Inflammatory macrophage treated with lipopolysaccharide for 1 hour (primary cell): ENCODE measurements at regions not wholly inside any gene's neighbourhood (a gene's known extent, or its start where the extent isn't known, plus 50 kb on each side); places are given as distances from the start of the nearest gene placed in this dataset.
A peak's percentile ranks its signal among the peaks of the same experiment; 100 is the strongest.

Experiments
- DNase-seq, 2 donors: peaks; one replicate each; pipeline ENCODE4 v3.0.0-alpha.2; 2020 to 2022

DNA sequence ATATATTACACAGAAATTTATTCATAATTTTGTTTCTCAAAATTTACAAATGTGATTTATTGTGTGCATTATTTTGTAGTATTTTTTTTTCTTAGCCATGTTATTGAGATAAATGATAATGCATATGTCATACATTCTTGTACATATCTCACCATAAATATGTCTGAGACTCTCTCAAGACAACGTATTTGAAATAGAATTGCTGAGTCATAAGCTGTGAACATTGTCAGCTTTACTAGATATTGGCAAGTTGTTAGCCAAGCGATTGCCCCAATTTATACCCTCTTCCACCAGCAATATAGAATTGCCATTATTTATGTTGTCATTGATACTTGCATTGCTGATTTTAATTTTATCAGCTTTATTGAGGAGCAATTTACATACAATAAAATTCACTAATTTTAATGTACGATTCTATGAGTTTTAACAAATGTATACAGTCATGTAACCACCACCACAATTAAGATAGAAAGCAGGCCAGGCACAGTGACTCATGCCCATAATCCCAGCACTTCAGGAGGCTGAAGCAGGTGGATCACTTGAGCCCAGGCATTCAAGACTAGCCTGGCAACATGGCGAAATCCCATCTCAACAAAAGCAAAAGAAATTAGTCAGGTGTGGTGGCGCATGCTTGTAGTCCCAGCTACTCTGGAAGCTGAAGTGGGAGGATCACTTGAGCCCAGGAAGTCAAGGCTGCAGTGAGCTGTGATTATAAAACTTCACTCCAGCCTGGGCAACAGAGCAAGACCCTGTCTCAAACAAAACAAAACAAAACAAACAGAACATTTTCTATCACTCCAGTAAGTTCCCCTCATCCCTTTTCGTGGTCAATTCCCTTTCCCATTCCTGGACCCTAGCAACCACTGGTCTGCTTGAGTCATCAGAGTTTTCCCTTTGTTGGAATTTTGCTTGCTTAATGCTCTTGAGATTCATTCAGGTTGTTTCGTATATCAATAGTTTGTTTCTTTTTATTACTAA, 373.1 kb downstream of the MFSD1 start:
- no peak for DNase-seq

DNA sequence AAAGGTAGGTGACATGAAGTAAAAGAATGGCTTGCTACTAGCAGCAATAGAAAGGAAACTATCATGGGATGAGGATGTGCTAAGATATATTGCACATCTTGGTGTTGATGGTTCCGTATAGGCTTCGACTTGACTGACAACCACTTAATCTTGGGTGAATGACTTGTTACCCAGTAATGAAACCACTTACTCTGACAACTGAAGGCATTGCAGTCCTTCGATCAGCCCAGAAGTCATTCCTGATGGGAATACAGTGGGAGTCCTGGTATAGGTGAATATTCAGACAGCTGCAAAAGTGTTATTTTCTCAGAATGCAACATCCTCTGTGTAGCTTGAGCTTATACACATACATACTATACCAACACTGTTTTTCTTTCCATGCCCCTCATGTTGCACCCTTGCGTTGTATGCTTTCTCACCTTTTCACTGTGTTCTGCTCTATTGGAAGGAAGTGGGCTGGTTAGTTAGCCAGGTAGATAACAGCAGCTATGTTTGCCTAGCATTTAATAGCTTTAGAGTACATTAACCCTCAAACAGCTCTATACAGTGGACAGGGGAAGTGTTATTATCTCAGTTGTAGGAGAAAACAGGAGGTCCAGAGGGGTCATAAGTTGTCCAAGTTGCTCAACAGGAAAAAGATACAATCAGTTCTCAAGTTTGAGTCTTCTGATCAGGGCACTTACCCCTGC, 376.5 kb downstream of the MFSD1 start:
- no peak for DNase-seq

DNA sequence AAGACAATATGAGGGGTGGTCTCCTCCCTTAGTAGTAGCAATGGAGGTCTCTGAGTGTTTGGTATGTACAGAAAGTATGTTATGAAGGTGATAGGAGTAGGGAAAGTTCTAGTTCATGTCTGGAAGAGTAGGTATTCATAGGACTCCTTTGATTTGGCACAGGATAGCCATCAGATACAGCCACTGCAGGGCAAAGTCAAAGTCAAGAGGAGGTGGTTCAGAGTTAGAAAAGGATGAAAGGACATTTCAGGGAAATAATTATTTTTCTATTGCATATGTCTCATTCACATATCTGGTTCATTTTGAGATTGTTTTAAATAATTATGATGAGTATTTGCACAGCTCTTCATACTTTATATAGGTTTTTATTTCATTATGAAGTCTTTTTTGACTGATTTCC, 381.1 kb downstream of the MFSD1 start:
- no peak for DNase-seq

DNA sequence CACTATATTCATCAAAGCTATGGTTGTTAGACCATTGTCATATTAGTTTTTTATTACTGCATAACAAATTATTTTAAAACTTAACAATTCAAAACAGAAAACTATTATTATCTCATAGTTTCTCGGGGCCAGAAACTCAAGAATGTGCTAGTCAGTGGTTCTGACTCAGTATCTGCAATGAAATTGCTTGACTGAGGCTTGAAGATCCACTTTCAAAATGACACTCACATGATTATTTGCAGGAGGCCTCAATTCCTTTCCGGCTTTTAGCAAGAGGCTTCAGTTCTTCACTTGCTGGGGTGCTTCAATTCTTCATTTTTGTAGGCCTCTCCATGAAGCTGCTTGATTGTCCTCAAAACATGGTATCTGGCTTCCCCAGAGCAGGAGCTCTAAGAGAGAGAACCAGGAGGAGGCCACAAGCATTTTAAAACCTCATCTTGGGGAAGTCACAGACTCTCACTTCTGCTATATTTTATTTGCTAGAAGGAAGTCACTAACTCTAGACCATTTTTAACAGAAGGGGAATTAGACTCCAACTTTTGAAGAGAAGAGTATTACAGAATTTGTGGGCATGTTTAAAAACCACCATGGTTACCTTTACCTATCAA, 383.7 kb downstream of the MFSD1 start:
- DNase-seq, result peak; percentile 12 to 25

DNA sequence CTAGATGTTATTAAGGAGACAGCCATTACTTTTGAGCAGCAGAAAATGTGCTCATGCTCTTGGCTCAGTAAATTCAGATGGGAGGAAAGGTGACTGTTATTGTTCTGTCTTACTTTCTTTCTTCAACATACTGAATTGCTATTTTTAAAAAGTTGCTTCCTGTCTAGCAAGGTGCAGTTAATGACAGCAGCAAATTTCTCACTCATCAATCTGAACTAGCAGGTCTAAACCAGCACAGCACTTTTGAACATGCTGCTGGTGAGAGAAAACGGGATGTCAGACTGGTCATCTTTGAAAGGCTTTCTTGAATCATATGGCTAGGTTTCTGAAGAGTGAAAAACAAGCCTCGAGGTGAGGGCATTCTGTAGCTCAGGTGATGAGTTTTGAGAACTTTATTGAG, 384.7 kb downstream of the MFSD1 start:
- DNase-seq, result no peak

DNA sequence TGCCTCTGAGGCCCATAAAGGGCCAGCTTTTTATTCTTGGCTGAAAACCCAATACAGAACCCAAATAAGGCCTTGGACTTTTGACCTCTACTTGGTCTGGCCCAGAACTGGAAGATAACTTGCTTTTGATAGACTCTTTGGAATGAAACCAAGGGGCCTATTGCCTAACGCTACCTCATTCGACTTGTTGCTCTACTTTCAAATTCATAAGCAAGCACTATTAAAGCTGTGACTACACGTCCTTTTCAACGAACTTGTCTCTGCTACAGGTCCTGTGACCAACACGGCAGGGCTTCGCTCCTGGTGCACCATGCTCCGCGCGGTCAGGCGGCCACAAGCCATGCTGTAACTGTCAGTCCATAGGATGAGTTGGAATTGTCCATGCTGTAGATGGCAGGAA, 385.4 kb downstream of the MFSD1 start:
- no peak for DNase-seq

DNA sequence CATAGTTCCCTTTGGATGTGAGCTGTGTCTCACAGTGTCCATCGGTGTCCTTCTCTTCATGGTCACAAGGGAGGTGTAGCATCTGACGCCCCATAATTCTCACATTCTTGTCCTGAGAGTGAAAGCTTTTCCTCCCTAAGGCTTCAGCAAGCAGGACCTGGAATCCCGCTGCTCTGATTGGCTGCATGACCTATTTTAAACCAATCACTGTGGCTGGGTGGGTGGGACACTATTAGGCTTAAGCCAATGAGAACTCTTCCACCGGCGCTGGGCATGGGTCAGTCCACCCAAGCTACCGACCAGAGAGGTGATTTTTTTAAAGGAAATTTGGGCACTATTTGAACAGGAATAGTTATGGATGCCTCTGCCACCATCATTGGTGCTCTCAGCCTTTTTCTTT, 385.9 kb downstream of the MFSD1 start:
- no peak for DNase-seq

DNA sequence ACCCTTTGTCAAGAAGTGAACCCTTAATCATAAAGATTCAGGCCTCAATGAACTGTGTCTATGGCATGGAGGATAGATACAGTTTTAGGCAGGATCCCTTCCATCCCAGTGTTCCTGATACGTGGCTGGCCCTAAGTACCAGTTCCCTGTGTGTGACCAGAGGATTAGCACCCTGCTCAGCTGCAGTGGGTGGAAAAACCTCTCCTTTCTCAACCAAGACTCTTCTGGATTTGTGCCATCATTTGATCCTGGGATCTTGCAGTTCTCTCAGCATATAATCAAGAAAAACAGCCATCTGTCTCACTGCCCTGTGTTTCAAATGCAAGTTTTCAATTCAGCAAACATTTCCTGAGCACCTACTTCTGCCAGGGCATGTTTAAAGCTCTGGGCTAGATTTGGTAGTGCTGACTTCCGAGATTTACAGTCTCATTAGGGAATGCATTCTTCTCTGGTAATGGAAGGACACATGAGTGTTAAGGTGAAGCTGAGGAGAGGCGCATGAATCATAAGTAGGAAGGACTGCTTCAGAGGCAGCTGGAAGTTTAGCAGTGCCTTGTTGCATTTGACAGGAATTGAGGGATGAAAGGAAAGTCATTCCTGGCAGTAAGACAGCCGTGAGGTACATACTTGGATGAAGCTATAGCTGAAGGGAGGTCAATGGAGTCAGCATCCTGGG, 388.3 kb downstream of the MFSD1 start:
- no peak for DNase-seq

DNA sequence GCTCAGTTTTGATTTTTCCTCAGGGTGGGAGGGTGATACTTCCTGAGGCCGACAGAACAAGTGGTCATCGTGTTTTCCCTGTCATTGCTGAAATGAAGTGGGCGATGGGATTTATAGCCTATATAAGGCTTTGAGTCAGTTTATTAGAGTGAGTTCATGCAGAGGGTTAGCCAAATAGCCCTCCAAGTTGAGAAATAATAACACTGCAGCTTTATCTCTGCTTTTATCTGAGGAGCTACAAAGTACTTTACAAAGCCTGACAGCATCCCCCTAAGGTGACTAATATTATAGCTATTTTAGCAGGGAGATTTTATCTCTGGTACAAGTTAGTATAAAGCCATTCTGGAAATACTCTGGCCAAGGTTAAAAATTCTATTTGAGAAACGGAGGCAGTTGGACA, 389.6 kb downstream of the MFSD1 start:
- DNase-seq, result no peak

DNA sequence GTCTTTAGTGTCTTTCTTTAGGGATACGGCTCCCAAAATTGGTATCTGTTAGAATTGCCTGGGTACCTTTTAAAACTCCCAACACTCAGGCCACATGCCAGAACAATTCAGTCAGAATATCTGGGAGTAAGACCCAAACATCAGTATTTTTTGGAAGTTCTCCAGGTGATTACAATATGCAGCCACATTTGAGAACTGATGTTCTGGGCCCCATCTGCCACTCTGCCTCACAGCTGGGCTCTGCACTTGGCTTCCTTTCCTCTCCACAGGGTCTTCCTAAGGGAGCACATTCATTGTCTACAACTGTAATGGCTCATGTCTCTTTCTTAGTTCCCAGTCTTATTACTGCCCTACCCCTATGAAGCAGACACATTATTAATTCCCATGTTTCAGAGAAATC, 394.5 kb downstream of the MFSD1 start:
- DNase-seq, result no peak

DNA sequence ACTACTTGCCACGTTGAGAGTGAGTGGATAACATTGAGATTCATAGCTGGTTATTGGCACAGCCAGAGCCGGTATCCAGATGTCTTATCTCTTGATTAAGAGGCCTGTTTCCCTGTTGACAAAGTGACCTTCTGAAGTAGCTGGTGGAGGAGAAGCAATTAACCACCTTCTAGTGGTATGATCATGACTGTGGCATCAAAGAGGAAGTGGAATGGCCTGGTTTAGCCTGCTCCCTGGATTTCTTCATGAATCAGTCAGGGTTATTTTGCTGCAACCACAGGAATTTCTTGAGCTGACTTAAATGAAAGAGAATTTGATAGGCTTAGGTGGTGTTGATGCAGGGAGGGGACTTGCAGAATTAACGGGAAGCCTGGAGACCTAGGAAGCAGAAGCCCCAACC, 398.3 kb downstream of the MFSD1 start:
- DNase-seq, result peak in 1 of 2 donors; percentile 0

DNA sequence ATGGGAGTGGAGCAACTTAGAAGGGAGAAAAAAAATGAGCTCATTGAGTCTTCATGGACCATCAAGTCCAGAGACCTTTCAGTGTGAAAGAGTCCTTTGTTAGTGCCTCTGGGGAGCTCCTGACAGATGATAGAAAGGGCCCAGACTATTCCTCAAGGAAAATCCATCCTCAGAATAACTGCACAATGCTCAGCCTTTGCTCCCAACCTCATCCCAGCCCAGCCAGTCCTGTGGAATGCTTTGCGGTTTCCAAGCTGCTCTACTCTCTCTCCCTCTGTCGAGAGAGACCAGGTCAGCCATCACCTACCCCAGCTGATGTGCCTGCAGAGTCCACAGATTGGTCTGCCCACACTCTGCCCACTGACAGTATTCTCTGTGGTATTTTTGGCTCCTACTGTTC, 406.2 kb downstream of the MFSD1 start:
- no peak for DNase-seq

DNA sequence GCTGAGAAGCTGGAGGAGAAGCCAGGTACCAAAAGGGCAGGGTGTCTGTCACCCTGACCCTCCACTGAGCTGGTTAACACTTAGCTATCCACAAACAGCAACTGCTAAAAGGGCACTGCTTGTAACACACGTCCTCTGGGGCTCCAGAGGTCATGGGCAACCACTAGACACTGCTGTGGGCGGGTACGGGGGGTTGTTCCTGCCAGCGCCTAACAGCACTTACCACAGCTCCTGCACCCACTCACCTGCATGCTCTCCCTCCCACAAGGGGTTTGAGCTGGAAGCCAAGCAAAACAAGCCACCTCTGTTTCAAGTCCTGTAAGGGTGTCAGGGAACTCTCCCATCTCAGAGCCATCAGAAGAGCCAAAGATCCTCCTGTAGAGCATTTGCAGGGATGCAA, 407.6 kb downstream of the MFSD1 start:
- DNase-seq, result no peak

DNA sequence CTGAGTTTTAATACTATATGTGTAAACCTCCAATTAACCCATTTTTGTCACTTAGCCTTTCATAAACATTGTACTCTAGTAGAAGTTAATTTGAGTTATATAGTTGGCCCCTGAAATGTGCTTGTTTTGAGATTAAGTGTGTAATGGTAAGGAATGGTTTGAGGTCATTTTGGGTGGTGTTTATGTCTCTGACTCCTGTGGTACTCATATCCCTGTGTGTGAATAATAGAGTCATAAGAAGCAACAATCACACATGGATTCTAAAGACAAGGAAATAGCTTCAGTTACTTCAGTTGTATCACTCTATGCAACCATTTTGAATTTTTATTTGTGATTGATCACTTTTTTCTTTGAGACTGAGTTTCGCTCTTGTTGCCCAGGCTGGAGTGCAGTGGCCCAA, 408.5 kb downstream of the MFSD1 start:
- no peak for DNase-seq

DNA sequence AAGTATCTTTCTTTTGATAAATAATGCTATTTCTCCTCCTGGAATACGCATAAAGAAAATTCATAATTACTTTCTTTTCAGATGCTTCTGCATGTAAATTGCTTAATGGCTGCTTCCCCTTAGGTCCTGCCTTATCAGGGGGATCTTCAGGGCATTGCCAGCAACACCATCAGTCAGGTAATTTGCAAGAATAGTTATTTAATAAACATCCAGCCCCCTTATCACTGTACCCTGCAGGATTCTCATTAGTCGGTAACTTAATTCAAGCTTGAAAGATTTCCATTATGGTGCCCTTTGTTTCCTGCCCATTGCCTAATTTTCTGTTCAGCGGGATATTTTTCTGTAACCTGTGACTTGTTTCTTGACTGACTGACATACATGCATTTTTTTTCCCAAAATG, 414.5 kb downstream of the MFSD1 start:
- DNase-seq, result no peak

DNA sequence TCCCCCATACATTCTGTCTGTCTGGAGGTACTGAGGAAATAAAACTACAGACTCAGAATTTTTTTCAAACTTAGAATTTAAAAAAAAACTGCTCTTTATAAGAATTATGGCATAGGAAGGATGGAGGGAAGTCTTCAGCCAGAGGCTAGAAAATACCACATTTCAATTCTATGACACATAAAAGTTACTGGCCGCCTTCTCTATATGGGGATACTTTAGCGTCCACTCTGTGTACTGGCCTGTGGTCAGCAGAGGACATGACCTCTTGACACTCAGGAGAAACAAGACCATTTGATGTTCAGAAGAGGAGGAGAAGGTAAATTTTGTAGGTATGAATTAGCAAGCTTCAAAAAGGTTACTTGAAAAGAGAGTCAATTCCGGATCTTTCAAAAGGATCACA, 417.4 kb downstream of the MFSD1 start:
- DNase-seq, result no peak

DNA sequence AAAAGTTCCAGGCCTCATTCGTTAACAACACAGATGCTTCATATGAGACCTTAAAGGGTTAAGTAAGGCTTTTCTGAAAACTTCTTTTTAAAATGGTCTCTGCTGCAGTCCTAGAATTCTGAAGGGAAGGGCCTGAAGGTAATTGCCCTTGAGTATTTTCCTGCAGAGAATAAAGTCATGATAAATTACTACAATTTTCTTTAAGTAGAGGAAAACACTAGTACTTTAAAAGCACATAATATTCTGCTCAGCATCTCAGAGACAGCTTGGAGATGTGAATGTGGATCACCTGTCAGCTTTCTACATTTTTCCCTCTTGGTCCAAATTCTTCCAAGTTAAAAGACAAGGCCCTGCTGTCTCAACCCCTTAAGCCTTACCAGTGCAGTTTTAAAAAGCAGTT, 419.5 kb downstream of the MFSD1 start:
- DNase-seq, result no peak

DNA sequence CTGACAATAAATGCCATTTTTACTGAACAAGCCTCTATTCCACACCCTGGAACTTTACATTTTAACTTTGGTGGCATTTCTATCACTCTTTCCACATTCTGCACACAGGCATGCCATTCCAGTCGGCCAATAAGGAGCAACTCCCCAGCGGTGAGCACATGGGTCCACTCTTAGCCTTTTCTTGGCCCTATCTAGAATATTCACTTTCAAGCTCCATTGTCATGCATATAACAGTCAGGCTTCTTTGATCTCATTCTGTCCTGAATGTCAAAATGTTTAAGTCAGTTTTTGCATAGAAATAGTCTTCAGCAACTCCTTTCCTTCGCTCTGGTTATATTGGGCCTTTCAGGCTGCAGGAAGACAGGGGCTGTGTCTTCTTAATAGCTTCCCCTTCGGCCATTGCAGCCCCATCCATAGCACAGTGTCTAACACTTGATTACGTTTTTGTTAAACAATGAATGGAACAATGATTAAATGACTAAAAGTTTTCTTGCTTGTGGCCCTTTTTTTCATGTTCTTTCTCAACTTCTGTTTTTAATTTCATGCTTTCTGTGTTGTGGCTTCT, 427.3 kb downstream of the MFSD1 start:
- no peak for DNase-seq

DNA sequence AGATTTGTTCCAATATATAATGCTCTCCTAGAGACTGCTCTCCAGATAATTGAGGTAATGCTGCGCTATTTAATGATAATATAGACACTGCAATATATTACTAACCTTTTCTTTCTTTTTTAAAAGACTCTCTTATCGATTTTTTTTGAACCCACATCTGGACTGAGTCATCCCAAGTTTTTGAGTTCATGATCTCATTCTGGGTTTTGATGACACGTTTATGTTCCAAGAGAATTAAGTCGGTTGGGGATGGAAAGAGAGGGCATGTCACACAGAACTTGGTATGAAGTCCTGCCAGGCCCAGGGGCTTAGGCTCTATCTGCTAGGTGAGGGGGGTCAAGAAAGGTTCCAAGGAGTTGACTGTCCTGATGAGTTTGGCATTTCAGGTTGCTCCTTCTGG, 431.1 kb downstream of the MFSD1 start:
- DNase-seq, result no peak

DNA sequence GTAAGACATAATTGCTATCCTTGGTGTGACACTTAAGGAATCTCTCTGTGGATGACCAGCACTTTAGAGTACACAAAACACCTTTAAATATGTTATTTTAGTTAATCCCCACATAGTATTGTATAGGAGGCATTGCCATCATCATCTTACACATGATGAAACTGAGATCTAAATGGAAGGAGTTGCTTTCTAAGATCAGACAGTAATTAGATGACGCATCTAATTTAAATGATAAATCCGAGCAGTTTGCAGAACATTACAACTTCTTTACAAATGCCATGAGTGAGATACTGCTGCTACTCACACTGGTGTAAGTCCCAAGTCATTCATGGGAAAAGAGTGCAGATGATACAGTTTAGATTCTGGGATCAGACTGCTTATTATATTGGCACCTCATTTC, 431.9 kb downstream of the MFSD1 start:
- DNase-seq, result no peak

DNA sequence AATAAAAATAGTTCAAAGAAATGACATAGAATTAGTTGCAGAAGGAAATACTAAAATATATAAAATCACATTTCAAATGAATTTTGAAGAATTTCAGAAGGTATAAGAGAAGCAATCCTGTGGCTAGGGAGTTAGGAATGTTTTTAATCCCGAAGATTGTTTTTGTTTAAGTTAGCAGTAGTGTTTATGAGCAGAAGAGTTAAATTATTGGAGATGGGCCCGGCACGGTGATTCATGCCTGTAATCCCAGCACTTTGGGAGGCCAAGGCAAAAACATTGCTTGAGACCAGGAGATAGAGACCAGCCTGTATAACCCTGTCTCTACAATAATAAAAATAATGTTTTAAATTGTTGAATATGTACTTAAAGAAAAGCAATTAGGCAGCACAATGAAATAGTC, 432.5 kb downstream of the MFSD1 start:
- DNase-seq, result no peak

DNA sequence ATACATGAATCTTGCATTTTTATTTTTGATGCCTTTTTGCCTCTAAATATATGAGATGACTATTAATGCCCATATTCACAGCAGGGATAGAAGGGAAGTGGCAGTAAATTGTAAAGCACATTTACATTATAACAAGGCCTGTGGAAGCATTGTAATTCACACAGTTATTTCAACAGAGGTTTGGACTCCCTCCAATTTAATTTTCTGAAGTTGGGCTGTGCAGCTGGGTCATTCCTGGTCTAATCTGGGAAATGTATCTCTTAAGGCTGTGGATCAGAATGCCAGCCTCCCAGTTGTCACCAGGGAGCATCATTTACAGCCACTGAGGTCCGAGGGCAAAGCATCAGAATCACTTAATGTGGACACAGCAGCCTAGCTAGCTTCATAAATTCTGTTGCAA, 434.5 kb downstream of the MFSD1 start:
- no peak for DNase-seq

DNA sequence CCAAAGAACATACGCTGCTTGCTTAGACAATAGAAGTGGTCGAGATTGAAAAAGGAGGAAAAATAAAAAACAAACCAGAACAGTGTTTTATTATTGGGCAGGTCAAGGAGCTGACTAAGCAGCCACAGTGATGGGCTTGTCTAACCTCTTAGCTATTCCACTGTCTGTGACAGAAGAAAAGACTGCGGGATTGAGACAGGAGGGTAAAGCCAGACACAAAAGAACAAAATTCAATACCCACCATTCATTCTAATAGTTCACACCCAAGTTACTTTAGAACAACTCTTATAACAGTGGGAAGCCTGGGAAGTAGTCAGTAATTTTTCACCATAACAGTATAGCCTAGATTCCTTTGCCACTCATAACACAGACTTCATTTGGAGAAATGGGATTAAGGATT, 435.4 kb downstream of the MFSD1 start:
- DNase-seq, result no peak
